22Rv1 (cell line): ENCODE measurements at regions not wholly inside any gene's neighbourhood (a gene's known extent, or its start where the extent isn't known, plus 50 kb on each side); places are given as distances from the start of the nearest gene placed in this dataset.

ENCODE experiments used
- ZFX ChIP-seq: fragments of 450-650 bp; IDR thresholded peaks from 2 replicates; pipeline ENCODE4 v1.6.1; 2017; ENCODE audit warnings: antibody characterized with exemption, borderline replicate concordance
- TF ChIP-seq, protein P1 (sequence below): fragments of 450-650 bp; IDR thresholded peaks from 2 replicates; pipeline ENCODE4 v1.5.1; 2017; ENCODE audit warnings: mild to moderate bottlenecking

DNA sequence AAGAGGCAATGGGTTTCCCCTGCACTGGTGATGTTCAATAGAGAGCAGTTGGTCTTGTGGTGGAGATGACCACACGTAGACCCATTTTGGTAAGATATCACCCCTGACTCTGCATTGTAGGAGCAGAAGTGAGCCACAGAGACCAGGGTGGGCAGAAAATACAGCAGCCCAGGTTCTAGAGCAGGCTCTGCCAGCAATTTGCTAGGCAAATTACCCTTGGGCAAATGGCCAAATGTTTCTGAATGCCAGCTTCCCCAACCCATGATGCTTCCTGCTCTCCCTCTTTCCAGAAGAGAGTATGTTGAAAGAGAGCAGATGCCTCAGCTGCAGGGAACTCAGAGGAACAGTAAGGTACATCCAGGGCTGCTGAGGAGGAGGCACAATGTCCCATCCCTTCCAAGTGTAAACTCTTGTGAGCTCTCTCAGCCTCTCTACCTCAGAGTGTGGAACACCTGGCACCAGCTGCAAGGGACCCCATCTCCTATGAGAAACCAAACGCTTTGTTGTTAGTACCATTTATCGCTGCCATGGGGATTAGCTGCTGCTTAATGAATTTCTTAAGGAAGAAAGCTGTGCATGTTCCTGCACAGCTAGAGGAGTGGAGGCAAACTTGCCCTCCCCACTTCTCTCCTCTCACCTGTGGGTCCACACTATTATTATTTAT, 317.5 kb upstream of the MOCS1 start:
- TF ChIP-seq, protein P1, sequence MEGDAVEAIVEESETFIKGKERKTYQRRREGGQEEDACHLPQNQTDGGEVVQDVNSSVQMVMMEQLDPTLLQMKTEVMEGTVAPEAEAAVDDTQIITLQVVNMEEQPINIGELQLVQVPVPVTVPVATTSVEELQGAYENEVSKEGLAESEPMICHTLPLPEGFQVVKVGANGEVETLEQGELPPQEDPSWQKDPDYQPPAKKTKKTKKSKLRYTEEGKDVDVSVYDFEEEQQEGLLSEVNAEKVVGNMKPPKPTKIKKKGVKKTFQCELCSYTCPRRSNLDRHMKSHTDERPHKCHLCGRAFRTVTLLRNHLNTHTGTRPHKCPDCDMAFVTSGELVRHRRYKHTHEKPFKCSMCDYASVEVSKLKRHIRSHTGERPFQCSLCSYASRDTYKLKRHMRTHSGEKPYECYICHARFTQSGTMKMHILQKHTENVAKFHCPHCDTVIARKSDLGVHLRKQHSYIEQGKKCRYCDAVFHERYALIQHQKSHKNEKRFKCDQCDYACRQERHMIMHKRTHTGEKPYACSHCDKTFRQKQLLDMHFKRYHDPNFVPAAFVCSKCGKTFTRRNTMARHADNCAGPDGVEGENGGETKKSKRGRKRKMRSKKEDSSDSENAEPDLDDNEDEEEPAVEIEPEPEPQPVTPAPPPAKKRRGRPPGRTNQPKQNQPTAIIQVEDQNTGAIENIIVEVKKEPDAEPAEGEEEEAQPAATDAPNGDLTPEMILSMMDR: no peak
- TF ChIP-seq ZFX: no peak
